ENCODE measurements at regions not wholly inside any gene's neighbourhood (a gene's known extent, or its start where the extent isn't known, plus 50 kb on each side); places are given as distances from the start of the nearest gene placed in this dataset.
"Not testable (repeated sequence)": the region's sequence is repeated elsewhere in the genome, so short reads cannot be mapped to it uniquely, and the experiment has no call there.

DNA sequence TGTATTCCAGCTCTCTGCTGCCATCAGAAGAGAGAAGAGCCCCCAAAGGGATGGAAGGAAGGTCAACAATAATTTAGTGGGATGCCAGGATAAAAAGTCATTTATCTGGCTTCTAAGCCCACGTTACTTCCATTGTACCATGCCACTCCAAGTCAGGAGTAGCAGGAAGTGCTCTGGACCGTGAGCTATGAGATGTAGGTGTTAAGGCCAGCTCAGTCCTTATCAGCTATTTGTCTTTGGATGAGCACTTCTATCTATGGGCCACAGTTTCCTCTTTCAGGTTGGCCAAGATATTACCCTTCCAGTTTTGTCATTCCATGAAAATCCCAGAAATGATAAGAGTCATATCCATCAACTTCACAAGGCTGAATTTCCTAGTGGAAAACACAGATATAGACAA lies 119.4 kb upstream of the CACUL1 start:
- no peak overlapping the region for H3K4me3 Mint-ChIP-seq
- H3K4me1 Mint-ChIP-seq: no peaks in the 10 kb centered on the region
- H3K27me3 Mint-ChIP-seq: peaks cover 55% of the 10 kb centered on the region
- H3K9me3 Mint-ChIP-seq: peaks cover 4% of the 10 kb centered on the region
- ATAC-seq: no peak
- H3K27ac Mint-ChIP-seq: no peak overlapping the region
- no peaks in the 10 kb centered on the region for H3K36me3 Mint-ChIP-seq

DNA sequence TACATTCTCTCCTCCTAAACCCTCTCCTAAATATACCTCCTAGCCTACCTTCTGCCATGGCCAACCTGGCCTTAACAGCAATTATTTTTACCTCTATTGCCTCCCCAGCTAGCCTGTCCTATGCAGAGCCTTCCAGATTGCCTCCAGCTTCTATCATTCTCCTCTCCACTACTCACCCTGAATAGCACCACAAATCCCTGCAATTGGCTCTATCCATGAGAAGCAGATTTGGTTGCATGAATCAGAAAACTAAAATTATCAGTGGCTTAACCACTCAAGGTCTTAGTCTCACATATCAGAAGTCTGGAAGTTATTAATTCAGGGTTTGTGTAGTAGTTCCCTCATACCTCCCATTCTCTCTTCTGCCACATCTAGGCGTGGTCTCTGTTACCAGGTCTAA lies 120.3 kb upstream of the CACUL1 start:
- H3K27ac Mint-ChIP-seq: no peak overlapping the region
- H3K27me3 Mint-ChIP-seq: peaks cover 62% of the 10 kb centered on the region
- H3K36me3 Mint-ChIP-seq: no peaks in the 10 kb centered on the region
- no peaks in the 10 kb centered on the region for H3K4me1 Mint-ChIP-seq
- H3K9me3 Mint-ChIP-seq: peaks cover 4% of the 10 kb centered on the region
- ATAC-seq: no peak
- H3K4me3 Mint-ChIP-seq: no peak overlapping the region

DNA sequence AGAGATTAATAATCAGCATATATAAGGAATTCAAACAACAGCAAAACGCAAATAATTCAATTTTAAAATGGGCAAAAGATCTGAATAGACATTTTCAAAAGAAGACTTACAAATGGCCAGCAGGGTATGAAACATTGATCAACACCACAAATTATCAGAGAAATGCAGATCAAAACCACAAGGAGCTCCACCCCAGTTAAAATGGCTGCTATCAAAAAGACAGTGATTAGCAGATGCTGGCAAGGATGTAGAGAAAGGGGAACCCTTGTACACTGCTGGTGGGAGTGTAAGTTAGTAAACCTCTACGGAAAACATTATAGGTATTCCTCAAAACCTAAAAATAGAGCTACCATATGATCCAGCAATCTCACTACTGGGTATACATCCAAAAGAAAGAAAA lies 128.0 kb upstream of the CACUL1 start:
- no peak for ATAC-seq
- H3K27ac Mint-ChIP-seq: no peak overlapping the region
- H3K4me3 Mint-ChIP-seq: no peak overlapping the region
- H3K27me3 Mint-ChIP-seq: peaks cover 9% of the 10 kb centered on the region
- H3K9me3 Mint-ChIP-seq: peaks cover 6% of the 10 kb centered on the region
- H3K36me3 Mint-ChIP-seq: no peaks in the 10 kb centered on the region
- H3K4me1 Mint-ChIP-seq: no peaks in the 10 kb centered on the region

DNA sequence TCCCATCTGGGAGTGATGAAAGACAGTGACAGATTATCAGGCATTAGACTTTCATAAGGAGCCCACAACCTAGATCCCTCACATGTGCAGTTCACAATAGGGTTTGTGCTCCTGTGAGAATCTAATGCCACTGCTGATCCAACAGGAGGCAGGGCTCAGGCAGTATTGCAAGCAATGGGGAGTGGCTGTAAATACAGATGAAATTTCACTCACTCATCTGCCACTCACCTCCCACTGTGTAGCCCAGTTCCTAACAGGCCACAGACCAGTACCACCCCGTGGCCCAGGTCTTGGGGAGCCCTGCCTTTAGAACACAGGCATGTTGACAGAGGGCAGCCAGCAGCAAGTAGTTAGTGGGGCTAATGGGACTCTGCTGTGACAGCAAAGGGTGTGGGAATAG lies 137.3 kb upstream of the NANOS1 start:
- no peak overlapping the region for H3K4me3 Mint-ChIP-seq
- H3K4me1 Mint-ChIP-seq: no peaks in the 10 kb centered on the region
- peaks cover 9% of the 10 kb centered on the region for H3K9me3 Mint-ChIP-seq
- no peaks in the 10 kb centered on the region for H3K36me3 Mint-ChIP-seq
- peaks cover 8% of the 10 kb centered on the region for H3K27me3 Mint-ChIP-seq
- H3K27ac Mint-ChIP-seq: no peak overlapping the region
- no peak for ATAC-seq

DNA sequence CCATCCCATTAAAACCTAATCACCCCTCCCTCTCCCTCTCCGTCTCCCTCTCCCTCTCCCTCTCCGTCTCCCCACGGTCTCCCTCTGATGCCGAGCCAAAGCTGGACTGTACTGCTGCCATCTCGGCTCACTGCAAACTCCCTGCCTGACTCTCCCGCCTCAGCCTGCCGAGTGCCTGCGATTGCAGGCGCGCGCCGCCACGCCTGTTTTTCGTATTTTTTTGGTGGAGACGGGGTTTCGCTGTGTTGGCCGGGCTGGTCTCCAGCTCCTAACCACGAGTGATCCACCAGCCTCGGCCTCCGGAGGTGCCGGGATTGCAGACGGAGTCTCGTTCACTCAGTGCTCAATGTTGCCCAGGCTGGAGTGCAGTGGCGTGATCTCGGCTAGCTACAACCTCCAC lies 134.6 kb upstream of the NANOS1 start:
- H3K27me3 Mint-ChIP-seq, H3K4me1 Mint-ChIP-seq, H3K9me3 Mint-ChIP-seq, H3K36me3 Mint-ChIP-seq, ATAC-seq, H3K4me3 Mint-ChIP-seq, H3K27ac Mint-ChIP-seq: not testable (repeated sequence)

DNA sequence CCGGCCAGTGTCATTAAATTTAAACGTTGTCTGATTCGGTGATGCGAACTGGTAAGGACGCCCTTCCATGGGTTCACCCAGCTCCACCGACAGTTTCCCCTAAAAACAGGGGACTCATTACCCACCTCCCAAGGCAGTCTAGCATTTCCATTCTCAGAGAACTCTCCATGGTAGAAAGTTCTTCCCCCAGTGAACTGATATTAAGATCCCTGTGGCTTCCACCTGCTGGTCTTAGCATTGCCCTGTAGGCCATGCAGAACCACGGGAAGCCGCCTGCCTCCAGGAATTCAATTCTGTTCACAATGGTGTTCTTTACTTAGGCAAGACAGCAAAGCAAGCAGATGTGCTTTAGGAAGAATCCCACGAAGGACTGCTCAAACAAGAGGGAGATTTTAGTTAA lies 128.9 kb upstream of the NANOS1 start:
- H3K4me1 Mint-ChIP-seq: no peaks in the 10 kb centered on the region
- ATAC-seq: no peak
- no peak overlapping the region for H3K4me3 Mint-ChIP-seq
- H3K36me3 Mint-ChIP-seq: no peaks in the 10 kb centered on the region
- H3K9me3 Mint-ChIP-seq: no peaks in the 10 kb centered on the region
- peaks cover 18% of the 10 kb centered on the region for H3K27me3 Mint-ChIP-seq
- H3K27ac Mint-ChIP-seq: no peak overlapping the region

DNA sequence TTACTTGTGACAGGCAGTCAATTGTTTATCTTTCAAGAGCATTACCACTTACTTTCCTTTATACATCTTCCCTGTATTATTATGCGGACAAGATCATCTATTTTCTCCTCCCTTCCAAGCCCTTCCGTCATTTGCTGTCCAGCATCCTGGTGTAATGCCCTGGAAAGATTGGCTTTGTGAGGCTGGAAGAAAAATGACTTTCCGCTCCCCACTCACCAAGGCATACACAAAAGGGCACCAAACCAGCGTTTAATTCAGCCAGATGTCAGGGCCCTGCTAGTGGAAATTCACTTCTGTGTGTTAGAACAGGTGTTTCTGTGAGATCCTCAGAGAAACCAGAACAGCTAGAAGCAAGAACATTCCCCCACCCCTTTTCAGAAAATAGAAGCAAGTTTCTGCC lies 128.1 kb upstream of the NANOS1 start:
- H3K4me1 Mint-ChIP-seq: no peaks in the 10 kb centered on the region
- H3K4me3 Mint-ChIP-seq: no peak overlapping the region
- no peaks in the 10 kb centered on the region for H3K9me3 Mint-ChIP-seq
- no peaks in the 10 kb centered on the region for H3K36me3 Mint-ChIP-seq
- no peak overlapping the region for H3K27ac Mint-ChIP-seq
- peaks cover 18% of the 10 kb centered on the region for H3K27me3 Mint-ChIP-seq
- ATAC-seq: no peak

DNA sequence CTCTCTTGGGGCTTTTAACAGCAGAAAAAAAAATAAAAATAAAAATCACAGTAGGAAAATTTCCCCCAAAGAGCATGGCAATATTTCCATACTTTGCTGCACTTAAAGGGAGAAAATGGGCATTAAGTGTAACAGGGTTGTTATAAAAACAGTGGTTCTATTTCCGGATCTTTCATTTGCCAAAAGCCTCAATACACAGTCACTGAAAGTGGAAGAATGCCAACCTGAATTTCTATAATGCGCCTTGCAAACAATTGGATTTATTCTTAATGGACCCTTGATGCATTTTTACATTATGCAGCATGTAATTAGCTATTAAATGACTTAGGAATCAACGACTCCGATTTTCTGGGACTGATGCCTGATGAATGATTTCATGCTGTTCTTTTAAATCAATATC lies 127.6 kb upstream of the NANOS1 start:
- Mint-ChIP-seq H3K4me3 (no peak overlapping the region), H3K36me3 (no peaks in the 10 kb centered on the region), H3K27ac (no peak overlapping the region), H3K9me3 (no peaks in the 10 kb centered on the region), H3K27me3 (peaks cover 18% of the 10 kb centered on the region), H3K4me1 (no peaks in the 10 kb centered on the region)
- no peak for ATAC-seq

DNA sequence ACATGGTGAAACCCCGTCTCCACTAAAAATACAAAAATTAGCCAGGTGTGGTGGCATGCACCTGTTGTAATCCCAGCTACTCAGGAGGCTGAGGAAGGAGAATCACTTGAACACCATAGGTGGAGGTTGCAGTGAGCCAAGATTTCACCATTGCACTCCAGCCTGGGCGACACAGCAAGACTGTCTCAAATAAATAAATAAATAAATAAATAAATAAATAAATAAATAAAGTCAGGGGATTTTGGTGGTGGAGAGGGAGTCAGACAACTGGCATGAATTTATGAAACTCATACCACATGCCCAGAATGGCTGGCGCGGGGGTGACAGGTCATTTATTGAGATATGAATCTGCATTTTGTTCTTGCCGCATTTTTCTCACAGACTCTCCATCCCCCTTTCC lies 126.9 kb upstream of the NANOS1 start:
- ATAC-seq, H3K36me3 Mint-ChIP-seq, H3K4me3 Mint-ChIP-seq, H3K27ac Mint-ChIP-seq, H3K9me3 Mint-ChIP-seq, H3K4me1 Mint-ChIP-seq: not testable (repeated sequence)
- peaks cover 18% of the 10 kb centered on the region for H3K27me3 Mint-ChIP-seq

DNA sequence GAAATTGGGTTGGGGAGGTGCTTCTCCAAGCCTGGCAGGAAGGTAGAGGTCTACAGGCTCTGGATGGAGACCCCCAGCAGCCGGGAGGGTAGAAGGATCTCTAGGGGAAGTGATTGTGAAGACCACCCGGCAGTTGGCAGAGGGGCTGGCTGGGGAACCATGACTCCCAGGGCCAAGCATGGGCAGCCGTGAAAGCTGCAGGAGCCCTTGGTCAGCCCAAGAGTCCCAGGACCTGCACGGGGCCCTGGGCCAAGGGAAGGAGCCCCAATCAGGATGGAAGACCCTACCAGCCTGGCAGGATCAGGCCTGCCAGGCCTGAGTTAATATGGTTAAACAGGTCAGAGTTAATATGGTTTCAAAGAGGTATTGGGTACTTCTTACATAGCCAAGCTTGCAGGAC lies 126.3 kb upstream of the NANOS1 start:
- H3K4me1 Mint-ChIP-seq: no peaks in the 10 kb centered on the region
- no peaks in the 10 kb centered on the region for H3K36me3 Mint-ChIP-seq
- ATAC-seq: peak; percentile 27
- peaks cover 18% of the 10 kb centered on the region for H3K27me3 Mint-ChIP-seq
- H3K9me3 Mint-ChIP-seq: no peaks in the 10 kb centered on the region
- H3K27ac Mint-ChIP-seq: no peak overlapping the region
- H3K4me3 Mint-ChIP-seq: no peak overlapping the region

DNA sequence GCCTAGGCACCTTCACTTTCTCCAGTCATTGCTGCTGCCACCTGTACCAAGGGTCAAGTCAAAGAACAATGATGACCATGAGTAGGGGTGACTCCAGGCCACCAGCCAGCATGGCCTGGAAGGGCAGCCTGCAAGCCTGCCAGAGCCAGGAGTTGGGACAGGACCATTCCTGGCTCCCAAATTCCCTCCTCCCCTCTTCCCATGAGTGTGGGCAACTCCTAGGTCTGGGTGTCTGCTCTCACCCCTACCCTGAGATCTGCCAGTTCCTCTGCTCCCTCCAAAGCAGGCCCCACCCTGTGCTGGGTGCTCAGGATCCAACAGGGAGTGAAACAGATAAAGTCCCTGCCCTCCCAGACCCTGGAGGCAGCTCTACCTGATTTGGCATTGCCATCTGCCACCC lies 125.8 kb upstream of the NANOS1 start:
- Mint-ChIP-seq H3K4me3 (no peak overlapping the region), H3K9me3 (no peaks in the 10 kb centered on the region), H3K27me3 (peaks cover 18% of the 10 kb centered on the region), H3K27ac (no peak overlapping the region), H3K4me1 (no peaks in the 10 kb centered on the region), H3K36me3 (no peaks in the 10 kb centered on the region)
- ATAC-seq: peak; percentile 16

DNA sequence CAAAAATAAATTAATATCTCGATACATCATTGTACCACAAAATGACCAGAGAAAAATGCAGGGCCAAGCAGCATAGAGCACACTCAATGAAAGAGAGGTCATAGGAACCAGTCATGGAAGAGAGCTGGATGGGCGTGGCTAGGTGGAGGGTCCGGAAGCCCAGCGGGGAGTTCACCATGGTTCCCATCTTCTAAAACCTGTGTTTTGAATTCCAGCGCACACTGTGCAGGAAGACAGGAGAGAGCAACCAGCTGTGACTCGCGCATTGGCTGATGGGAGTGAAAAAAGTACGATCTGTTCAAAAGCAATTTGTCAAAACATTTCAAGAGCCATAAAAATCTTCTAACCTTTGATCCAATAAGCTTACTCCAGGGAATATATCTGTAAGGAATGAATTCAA lies 125.2 kb upstream of the NANOS1 start:
- Mint-ChIP-seq H3K27me3 (peaks cover 18% of the 10 kb centered on the region), H3K4me1 (no peaks in the 10 kb centered on the region), H3K36me3 (no peaks in the 10 kb centered on the region), H3K9me3 (no peaks in the 10 kb centered on the region), H3K27ac (no peak overlapping the region), H3K4me3 (no peak overlapping the region)
- no peak for ATAC-seq

DNA sequence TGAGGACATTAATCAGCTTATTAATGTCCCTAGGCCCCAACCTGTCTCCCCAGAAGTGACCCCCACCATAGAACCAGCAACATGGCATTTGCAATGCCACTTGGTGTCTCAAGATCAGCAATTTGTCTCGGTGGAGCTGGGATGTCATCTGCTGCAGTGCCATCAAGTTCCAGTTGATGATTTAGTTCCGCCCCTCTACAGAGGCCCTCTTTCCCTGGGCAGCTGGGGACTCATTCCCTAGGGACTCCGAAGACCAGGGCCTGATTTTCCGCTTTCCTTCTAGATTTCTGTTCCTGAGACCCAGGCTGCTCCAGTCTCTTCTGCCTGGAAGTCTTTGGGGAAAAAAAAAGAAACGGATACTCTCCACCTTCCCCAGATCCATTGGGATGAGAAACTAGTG lies 122.5 kb upstream of the NANOS1 start:
- no peaks in the 10 kb centered on the region for H3K9me3 Mint-ChIP-seq
- H3K27me3 Mint-ChIP-seq: peaks cover 18% of the 10 kb centered on the region
- H3K27ac Mint-ChIP-seq: no peak overlapping the region
- H3K36me3 Mint-ChIP-seq: no peaks in the 10 kb centered on the region
- H3K4me3 Mint-ChIP-seq: no peak overlapping the region
- no peak for ATAC-seq
- no peaks in the 10 kb centered on the region for H3K4me1 Mint-ChIP-seq

DNA sequence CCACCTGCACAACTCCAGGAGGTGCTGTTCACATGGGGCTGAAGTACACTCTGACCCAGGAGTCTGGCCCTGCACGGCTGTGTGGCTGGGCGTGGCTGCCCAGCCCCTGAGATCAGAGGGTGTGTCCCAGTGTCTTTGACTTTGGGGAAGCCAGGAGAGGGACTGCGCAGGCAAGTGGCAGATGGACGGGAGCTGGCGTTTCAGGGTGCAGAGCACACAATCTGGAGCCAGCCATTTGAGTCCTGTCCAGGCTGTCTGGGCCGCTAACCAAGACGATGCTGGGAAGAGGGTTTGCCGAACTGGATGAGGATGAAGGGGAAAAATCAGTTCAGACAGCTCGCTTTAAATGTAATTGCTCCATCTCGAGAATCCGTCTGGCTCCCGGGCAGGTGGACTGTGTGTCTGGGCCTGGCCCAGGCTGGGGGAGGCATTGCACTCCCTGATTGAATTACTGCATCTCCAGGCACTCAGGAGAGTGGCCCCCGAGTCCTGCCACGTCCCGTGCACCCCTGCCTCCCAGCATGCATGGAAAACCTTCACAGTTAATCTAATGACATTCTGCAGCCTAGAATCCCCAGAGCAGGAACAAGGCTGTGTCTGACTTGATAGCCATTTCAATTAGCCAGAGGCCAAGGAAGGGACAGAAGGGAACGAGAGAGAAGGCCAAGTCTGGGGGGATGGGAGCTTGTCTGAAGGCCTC lies 120.8 kb upstream of the NANOS1 start:
- Mint-ChIP-seq H3K4me3 (no peak overlapping the region), H3K9me3 (no peaks in the 10 kb centered on the region), H3K27ac (no peak overlapping the region), H3K27me3 (peaks cover 11% of the 10 kb centered on the region), H3K4me1 (no peaks in the 10 kb centered on the region), H3K36me3 (no peaks in the 10 kb centered on the region)
- no peak for ATAC-seq

DNA sequence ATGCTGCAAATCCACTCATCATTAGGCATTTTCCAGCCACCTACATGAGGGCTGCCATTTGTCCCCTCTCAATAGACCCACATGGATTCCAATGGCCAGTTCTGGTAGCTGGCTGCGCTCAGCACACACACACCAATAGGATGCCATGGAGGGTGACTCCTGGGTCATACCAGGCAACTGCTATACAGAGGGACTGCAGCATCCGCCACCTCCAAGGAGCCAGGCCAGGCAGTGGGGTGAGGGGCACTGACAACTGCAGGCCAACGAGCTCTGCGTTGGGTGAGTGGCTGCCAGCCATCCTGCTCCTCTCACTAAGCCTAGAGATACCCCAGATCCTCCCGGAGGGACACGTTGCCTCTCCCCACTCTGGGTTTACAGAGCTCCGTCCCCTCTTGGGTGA lies 118.8 kb upstream of the NANOS1 start:
- no peaks in the 10 kb centered on the region for H3K36me3 Mint-ChIP-seq
- ATAC-seq: no peak
- peaks cover 12% of the 10 kb centered on the region for H3K27me3 Mint-ChIP-seq
- H3K9me3 Mint-ChIP-seq: no peaks in the 10 kb centered on the region
- H3K27ac Mint-ChIP-seq: no peak overlapping the region
- no peaks in the 10 kb centered on the region for H3K4me1 Mint-ChIP-seq
- H3K4me3 Mint-ChIP-seq: no peak overlapping the region

DNA sequence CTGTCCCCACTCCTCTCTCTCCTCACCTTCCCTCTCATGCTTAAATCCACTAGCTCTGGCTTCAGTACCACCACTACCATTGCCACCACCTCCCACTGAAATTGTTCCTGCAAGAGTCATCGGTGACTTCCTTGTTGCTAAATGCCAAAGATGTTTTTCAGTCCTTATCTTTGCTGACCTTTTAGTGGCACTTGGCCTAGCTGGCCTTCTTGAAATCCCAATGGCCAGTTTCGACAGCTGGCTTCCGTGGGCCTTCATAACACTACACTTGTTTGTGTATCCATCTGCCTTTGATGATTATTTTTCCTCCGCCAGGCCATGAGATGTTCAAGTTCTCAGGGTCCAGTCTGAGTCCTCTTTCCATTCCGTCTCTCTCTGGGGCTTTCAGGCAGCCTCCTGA lies 118.2 kb upstream of the NANOS1 start:
- H3K27ac Mint-ChIP-seq: no peak overlapping the region
- no peak for ATAC-seq
- no peaks in the 10 kb centered on the region for H3K4me1 Mint-ChIP-seq
- H3K36me3 Mint-ChIP-seq: no peaks in the 10 kb centered on the region
- H3K4me3 Mint-ChIP-seq: no peak overlapping the region
- no peaks in the 10 kb centered on the region for H3K9me3 Mint-ChIP-seq
- H3K27me3 Mint-ChIP-seq: peaks cover 12% of the 10 kb centered on the region

Measured in stimulated activated memory B cell treated with anti-CD40 and anti-IgM and Interleukin-4, amounts not matched to agents 10 μg/mL and 1 μg/mL and 100 μg/mL, for 72 hours (primary cell).